ENCODE measurements at regions not wholly inside any gene's neighbourhood (a gene's known extent, or its start where the extent isn't known, plus 50 kb on each side); places are given as distances from the start of the nearest gene placed in this dataset.

DNA sequence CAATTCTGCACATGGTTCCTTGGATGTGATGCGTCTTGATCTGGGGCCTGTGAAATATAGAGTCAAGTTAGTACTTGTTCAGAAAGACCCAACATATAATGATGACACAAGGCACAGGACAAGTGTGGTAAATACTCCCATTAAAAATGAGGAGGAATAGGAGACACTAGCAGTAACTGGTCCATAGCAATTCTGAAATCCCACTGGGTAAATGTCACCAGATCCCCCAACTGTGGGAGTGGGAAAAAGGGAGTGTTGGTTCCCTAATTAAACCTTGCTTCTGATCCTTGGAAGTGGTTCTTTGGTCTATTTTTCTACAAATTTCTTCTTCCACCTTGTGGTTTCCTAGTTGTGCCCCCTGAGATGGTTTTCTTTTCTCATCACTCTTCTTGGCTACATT is 62.5 kb upstream of the NRP1 start:
- no peak for DNase-seq

GRCh38 chr10:33396279-33396678 is 61.8 kb upstream of the NRP1 start:
- DNase-seq = no peak

GRCh38 chr10:33395201-33395600 is 60.7 kb upstream of the NRP1 start:
- no peak for DNase-seq

DNA sequence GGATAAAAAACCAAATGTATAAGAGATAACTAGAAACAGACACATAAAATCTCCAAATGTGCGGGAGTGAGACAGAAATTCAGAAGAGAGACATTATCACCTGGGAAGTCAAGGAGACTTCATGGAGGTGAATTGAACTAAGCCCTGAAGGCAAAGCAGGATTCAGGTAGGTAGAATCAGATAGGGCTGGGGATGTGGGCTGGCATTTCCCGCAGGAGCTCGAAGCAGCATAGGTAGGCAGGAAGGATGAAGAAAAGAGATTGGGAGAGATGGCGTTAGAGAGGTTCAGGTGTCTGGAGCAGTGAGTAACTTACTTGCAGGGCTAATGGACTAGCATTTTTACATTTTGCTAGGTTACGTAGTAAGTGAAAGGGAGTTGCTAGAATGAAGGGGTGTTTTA is 58.2 kb upstream of the NRP1 start:
- DNase-seq = no peak

DNA sequence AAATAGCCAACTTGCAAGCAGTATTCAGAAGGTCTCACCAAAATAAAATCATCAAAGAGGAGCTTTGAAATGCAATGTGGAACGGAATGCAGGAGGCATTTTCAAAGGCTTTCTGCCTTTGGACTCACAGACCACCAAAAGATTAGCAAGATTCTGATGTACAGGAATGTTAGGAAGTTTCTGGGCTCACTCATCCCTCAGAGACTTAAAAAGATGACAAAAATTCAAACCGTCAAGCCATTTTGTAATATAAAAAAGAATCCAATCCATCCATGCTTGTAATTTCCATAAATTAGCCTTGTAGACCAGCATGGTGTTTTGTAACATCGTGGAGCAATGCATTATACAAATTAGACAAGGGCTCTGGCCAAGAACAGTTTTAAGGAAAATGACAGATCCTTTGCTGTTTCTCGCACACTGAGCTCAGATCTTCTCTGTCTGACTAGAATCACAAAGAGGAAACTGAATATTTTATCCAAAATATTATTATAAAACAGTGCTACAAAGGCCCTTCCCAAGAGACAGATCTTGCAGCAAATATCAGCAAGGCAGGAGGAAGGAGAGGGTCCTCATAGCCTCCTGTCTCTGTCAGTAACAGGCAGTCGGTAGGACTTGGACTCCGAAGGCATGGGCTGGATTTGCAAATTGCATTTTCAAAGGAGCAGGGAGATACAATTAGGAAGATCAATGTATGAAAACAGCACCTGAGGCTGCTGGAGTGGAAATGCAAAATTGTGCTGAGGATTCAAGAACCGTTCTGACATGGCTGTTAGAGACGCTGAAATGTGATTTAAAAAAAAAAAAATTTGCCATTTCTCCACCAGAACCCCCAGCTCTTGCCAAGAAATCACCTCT is 57.4 kb upstream of the NRP1 start:
- DNase-seq = no peak

- DNase-seq = no peak
Observed at GRCh38 chr10:33390046-33390445, 55.6 kb upstream of the NRP1 start.

DNA sequence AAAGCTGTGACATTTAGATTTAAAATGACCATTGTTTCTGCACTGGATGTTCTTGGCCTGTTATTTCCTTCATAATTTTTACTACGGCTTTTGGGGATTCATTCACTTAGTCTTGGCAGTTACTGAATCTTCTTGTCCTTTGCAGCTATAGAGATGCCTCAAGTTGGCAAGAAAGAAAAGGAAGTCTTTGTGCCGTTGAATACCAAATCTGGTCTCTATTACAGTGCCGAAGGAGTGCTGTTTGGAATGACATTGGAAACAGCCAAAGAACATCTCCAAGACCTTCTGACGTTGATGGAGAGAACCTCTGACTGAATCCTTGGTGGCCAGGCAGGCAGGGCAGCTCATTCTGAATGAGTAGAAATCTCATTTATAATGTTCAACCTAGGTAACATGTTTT is 54.3 kb upstream of the NRP1 start:
- no peak for DNase-seq

DNA sequence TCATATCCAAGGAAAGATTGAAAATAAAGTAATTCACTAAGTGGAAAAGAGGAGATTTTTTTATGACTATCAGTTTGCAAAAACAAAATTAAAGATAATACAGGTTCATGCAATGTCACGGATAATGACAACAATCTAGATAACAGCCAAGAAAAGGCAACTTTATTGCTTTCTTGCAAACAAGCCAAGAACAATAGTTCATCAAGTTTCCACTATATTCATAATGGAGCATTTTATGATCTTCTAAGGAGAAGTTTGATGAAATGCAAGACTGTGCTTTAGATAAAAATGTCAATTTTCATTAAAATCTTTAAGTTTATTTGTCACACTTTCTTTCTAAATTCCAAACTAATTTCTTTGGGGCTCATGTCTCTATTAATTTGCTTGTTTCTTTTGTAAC is 53.9 kb upstream of the NRP1 start:
- no peak for DNase-seq

- no peak for DNase-seq
Observed at GRCh38 chr10:33387720-33388119, 53.3 kb upstream of the NRP1 start.

DNA sequence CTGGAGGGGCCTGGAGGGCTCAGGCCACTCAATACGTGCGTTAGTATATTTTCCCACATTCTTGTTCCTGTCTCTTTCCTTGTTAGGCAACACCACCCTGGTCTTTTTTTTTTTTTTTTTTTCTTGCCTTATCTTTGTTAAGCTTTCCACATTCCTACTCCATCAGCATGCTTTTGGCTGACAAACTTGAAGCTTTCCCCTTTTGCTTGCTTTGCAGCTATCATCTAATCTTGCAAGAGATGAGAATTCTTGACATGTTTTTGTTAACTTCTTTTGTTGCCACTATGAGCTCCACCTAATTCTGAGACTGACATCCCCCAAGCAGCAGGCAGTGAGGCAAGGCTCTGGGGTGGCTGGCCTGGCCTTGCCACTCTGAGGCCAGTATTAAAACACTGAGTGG is 52.5 kb upstream of the NRP1 start:
- no peak for DNase-seq

DNA sequence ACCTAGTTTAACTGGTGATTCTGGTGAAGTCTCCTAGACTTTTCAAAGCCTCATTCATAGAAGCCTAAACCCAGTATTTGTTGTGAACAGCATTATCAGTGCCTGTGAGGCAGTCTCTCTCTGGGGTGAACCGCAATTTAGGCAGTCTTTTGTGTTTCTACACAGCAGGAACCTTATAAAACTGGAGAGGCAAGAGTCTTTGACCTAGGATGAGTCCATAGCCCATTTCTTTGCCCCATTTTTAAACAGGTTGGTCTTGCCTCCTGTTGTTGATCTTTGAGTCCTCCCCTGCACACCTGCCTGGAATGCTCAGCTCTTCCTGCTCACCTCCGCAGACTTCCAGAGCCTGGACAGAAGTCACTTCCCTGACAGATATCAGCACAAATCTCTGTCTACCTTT is 51.2 kb upstream of the NRP1 start:
- DNase-seq = no peak

GRCh38 chr10:33385015-33385414 is 50.5 kb upstream of the NRP1 start:
- DNase-seq = no peak

Data from stimulated activated naive CD4-positive, alpha-beta T cell treated with Interleukin-2 at 50 U/mL for 16 hours (primary cell).